ENCODE measurements at regions not wholly inside any gene's neighbourhood (a gene's known extent, or its start where the extent isn't known, plus 50 kb on each side); places are given as distances from the start of the nearest gene placed in this dataset.
A peak's percentile ranks its signal among the peaks of the same experiment; 100 is the strongest.

GRCh38 chr7:41169317-41169716 is 533.6 kb downstream of the INHBA start:
- FAIRE-seq (no peak), DNase-seq (ENCODE audit: insufficient read length, low spot score) (no peak)
- TF ChIP-seq, protein P1, sequence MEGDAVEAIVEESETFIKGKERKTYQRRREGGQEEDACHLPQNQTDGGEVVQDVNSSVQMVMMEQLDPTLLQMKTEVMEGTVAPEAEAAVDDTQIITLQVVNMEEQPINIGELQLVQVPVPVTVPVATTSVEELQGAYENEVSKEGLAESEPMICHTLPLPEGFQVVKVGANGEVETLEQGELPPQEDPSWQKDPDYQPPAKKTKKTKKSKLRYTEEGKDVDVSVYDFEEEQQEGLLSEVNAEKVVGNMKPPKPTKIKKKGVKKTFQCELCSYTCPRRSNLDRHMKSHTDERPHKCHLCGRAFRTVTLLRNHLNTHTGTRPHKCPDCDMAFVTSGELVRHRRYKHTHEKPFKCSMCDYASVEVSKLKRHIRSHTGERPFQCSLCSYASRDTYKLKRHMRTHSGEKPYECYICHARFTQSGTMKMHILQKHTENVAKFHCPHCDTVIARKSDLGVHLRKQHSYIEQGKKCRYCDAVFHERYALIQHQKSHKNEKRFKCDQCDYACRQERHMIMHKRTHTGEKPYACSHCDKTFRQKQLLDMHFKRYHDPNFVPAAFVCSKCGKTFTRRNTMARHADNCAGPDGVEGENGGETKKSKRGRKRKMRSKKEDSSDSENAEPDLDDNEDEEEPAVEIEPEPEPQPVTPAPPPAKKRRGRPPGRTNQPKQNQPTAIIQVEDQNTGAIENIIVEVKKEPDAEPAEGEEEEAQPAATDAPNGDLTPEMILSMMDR (IDR thresholded peaks at IDR 0.05; ENCODE audit: insufficient read depth, missing control alignments): no peak

GRCh38 chr7:41167836-41168235 is 535.1 kb downstream of the INHBA start:
- TF ChIP-seq, protein P1 (IDR thresholded peaks at IDR 0.05; ENCODE audit: insufficient read depth, missing control alignments): no peak
- DNase-seq (ENCODE audit: insufficient read length, low spot score) (no peak), FAIRE-seq (no peak)

- FAIRE-seq (peak; percentile 21), DNase-seq (ENCODE audit: insufficient read length, low spot score) (no peak)
- TF ChIP-seq, protein P1 (IDR thresholded peaks at IDR 0.05; ENCODE audit: insufficient read depth, missing control alignments): no peak
Observed at GRCh38 chr7:41164440-41164839, 538.5 kb downstream of the INHBA start.

DNA sequence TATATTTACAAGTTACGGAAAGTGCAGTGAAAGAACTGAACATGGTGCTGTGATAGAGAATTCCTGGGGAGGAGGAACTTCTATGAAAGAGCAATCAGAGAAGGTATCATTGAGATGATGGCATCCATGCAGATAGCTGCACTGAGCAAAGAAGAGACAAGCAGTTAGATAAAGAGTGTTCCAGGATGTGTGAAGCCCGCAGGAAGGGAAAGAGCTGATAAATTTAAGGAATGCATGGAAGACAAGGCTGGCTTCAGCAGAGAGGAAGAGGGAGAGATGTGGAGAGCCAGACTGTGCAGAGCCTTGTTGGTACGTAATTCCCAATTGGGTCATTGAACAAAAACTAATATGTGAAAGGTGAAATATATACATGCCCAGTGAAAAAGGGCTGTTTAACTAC is 538.9 kb downstream of the INHBA start:
- TF ChIP-seq, protein P1 (IDR thresholded peaks at IDR 0.05; ENCODE audit: insufficient read depth, missing control alignments): no peak
- FAIRE-seq (no peak), DNase-seq (ENCODE audit: insufficient read length, low spot score) (no peak)

- DNase-seq (ENCODE audit: insufficient read length, low spot score) (no peak), FAIRE-seq (no peak)
- TF ChIP-seq, protein P1 (IDR thresholded peaks at IDR 0.05; ENCODE audit: insufficient read depth, missing control alignments): no peak
Observed at GRCh38 chr7:41162612-41163011, 540.3 kb downstream of the INHBA start.

- no peak for DNase-seq (ENCODE audit: insufficient read length, low spot score)
- no peak for FAIRE-seq
- TF ChIP-seq, protein P1 (IDR thresholded peaks at IDR 0.05; ENCODE audit: insufficient read depth, missing control alignments): no peak
Observed at GRCh38 chr7:41161041-41161587, 541.8 kb downstream of the INHBA start.

GRCh38 chr7:41156268-41156667 is 546.6 kb downstream of the INHBA start:
- DNase-seq (ENCODE audit: insufficient read length, low spot score) (no peak), FAIRE-seq (no peak)
- TF ChIP-seq, protein P1 (IDR thresholded peaks at IDR 0.05; ENCODE audit: insufficient read depth, missing control alignments): no peak

Measured in D721Med (cell line).